SK-N-SH (cell line): ENCODE measurements at regions not wholly inside any gene's neighbourhood (a gene's known extent, or its start where the extent isn't known, plus 50 kb on each side); places are given as distances from the start of the nearest gene placed in this dataset.

ENCODE experiments used
- CTCF ChIA-PET: fragments of 300-600, 350-600 bp; formaldehyde crosslinking; extraction: SDS; loops from one replicate; lab custom pipeline; 2021; lab: Yijun Ruan, JAX
- POLR2A ChIA-PET: fragments of 350-600 bp; sonication (Branson Sonifier 250); formaldehyde crosslinking; extraction: SDS; loops from one replicate; lab custom pipeline; 2020; ENCODE audit warnings: antibody characterized with exemption, inconsistent platforms; lab: Yijun Ruan, JAX
- DNase-seq: peaks from one replicate; pipeline ENCODE4 v3.0.0; 2012
- H2AFZ ChIP-seq: fragments of 200-600 bp; sonication (generic); 2 replicates; pipeline ENCODE4 v1.8.1; 2016; ENCODE audit warnings: antibody characterized with exemption, mild to moderate bottlenecking, low read depth
- H3F3A ChIP-seq: fragments of 200-600 bp; sonication (generic); replicated peaks from 2 replicates; pipeline ENCODE3; 2016; ENCODE audit warnings: antibody characterized with exemption, mild to moderate bottlenecking; ENCODE audit not compliant: insufficient read depth
- H3K27ac ChIP-seq, 2 experiments: fragments of 200-500 bp in 1 of 2; fragments of 200-600 bp in 1 of 2; sonication (Bioruptor generic) in 1 of 2; sonication (generic), shearing (Covaris generic) in 1 of 2; 2 replicates each; pipeline versions ENCODE4 v1.5.1 to v1.6.1; 2014 to 2016; ENCODE audit warnings: low read depth in 2 of 2, inconsistent platforms in 1 of 2, low read length in 1 of 2, mild to moderate bottlenecking in 1 of 2, mixed read lengths in 1 of 2
- H3K27me3 ChIP-seq: fragments of 200-600 bp; sonication (generic), shearing (Covaris generic); 2 replicates; pipeline ENCODE4 v1.6.1; 2016; ENCODE audit warnings: mixed run types; ENCODE audit not compliant: insufficient read depth
- H3K36me3 ChIP-seq, 2 experiments: fragments of 200-500 bp in 1 of 2; fragments of 200-600 bp in 1 of 2; sonication (Bioruptor generic) in 1 of 2; sonication (generic) in 1 of 2; replicated peaks in 1 of 2; 2 replicates each; pipeline versions ENCODE3 to v1.5.1; 2014 to 2016; ENCODE audit warnings: low read length in 1 of 2, mild to moderate bottlenecking in 1 of 2; ENCODE audit not compliant: insufficient read depth in 2 of 2, control insufficient read depth in 1 of 2
- H3K4me1 ChIP-seq, 2 experiments: fragments of 200-500 bp in 1 of 2; fragments of 200-600 bp in 1 of 2; sonication (Bioruptor generic) in 1 of 2; sonication (generic), shearing (Covaris generic) in 1 of 2; 2 replicates each; pipeline versions ENCODE4 v1.5.1 to v1.6.1; 2014 to 2016; ENCODE audit warnings: low read depth in 1 of 2, low read length in 1 of 2, mixed run types in 1 of 2; ENCODE audit not compliant: insufficient read depth in 2 of 2, control insufficient read depth in 1 of 2
- H3K4me2 ChIP-seq: fragments of 200-600 bp; sonication (generic), shearing (Covaris generic); 2 replicates; pipeline ENCODE4 v1.6.1; 2017; ENCODE audit warnings: mixed run types
- H3K4me3 ChIP-seq, 2 experiments: fragments of 200-500 bp in 1 of 2; fragments of 200-600 bp in 1 of 2; sonication (Bioruptor generic) in 1 of 2; sonication (generic), shearing (Covaris generic) in 1 of 2; 2 replicates each; pipeline versions ENCODE4 v1.5.1 to v1.8.1; 2014 to 2016; ENCODE audit warnings: low read depth in 2 of 2, inconsistent platforms in 1 of 2, low read length in 1 of 2, mild to moderate bottlenecking in 1 of 2, mixed read lengths in 1 of 2, moderate library complexity in 1 of 2
- H3K79me2 ChIP-seq: fragments of 200-600 bp; sonication (generic); 2 replicates; pipeline ENCODE4 v1.8.1; 2017; ENCODE audit warnings: mild to moderate bottlenecking; ENCODE audit not compliant: insufficient read depth
- H3K9ac ChIP-seq: fragments of 200-600 bp; sonication (generic); 2 replicates; pipeline ENCODE4 v1.6.1; 2017; ENCODE audit warnings: mixed run types
- H3K9me2 ChIP-seq: fragments of 200-600 bp; sonication (generic); 2 replicates; pipeline ENCODE4 v1.6.1; 2017; ENCODE audit warnings: mixed run types
- H3K9me3 ChIP-seq: fragments of 200-600 bp; sonication (generic); 2 replicates; pipeline ENCODE4 v1.6.1; 2017; ENCODE audit warnings: mixed run types, mild to moderate bottlenecking, moderate library complexity
- H4K20me1 ChIP-seq: fragments of 200-600 bp; sonication (generic); 2 replicates; pipeline ENCODE4 v1.6.1; 2017; ENCODE audit warnings: mild to moderate bottlenecking, mixed run types; ENCODE audit not compliant: insufficient read depth
- EP300 ChIP-seq, 2 experiments: IDR thresholded peaks; 2 replicates each; pipeline versions ENCODE4 v1.4.0 to v1.6.1; 2012; ENCODE audit warnings: borderline replicate concordance in 1 of 2, low read depth in 1 of 2, low read length in 1 of 2
- EZH2phosphoT487 ChIP-seq: fragments of 200-600 bp; sonication (generic); IDR thresholded peaks from 2 replicates; pipeline ENCODE4 v1.6.1; 2017; ENCODE audit warnings: low read depth, mixed run types, mild to moderate bottlenecking, antibody characterized with exemption, moderate library complexity, borderline replicate concordance
- FOSL2 ChIP-seq: IDR thresholded peaks from 2 replicates; pipeline ENCODE4 v1.4.0; 2012; ENCODE audit warnings: low read depth, mild to moderate bottlenecking, moderate library complexity, borderline replicate concordance
- FOXJ3 ChIP-seq: sonication (generic); formaldehyde crosslinking; IDR thresholded peaks from 2 replicates; pipeline ENCODE4 v1.5.1; 2020; ENCODE audit warnings: mild to moderate bottlenecking, missing genetic modification reagents
- GABPA ChIP-seq: IDR thresholded peaks from 2 replicates; pipeline ENCODE4 v1.4.0; 2012; ENCODE audit warnings: low read depth, mild to moderate bottlenecking
- GATA2 ChIP-seq: sonication (generic); formaldehyde crosslinking; IDR thresholded peaks from 2 replicates; pipeline ENCODE4 v1.5.0; 2020; ENCODE audit warnings: mild to moderate bottlenecking, missing genetic modification reagents
- IRF3 ChIP-seq: fragments of 150-350 bp; IDR thresholded peaks from 2 replicates; pipeline ENCODE4 v1.6.1; 2016; ENCODE audit warnings: mild to moderate bottlenecking, low read depth, low read length
- JUND ChIP-seq: IDR thresholded peaks from 2 replicates; pipeline ENCODE4 v1.4.0; 2012
- REST ChIP-seq: IDR thresholded peaks from 2 replicates; pipeline ENCODE4 v1.6.1; 2012; ENCODE audit warnings: mild to moderate bottlenecking, low read depth, low read length, moderate library complexity
- RXRA ChIP-seq: IDR thresholded peaks from 2 replicates; pipeline ENCODE4 v1.4.0; 2012; ENCODE audit warnings: low read depth, mild to moderate bottlenecking, borderline replicate concordance
- SIN3A ChIP-seq: IDR thresholded peaks from 2 replicates; pipeline ENCODE4 v1.6.1; 2012; ENCODE audit warnings: low read depth, mild to moderate bottlenecking, low read length, moderate library complexity, borderline replicate concordance
- SMC3 ChIP-seq: IDR thresholded peaks from 2 replicates; pipeline ENCODE4 v1.6.1; 2012; ENCODE audit warnings: low read depth, low read length, improper control_type of control experiment
- TAF1 ChIP-seq: IDR thresholded peaks from 2 replicates; pipeline ENCODE4 v1.6.1; 2012; ENCODE audit warnings: low read depth, mild to moderate bottlenecking, low read length, moderate library complexity, borderline replicate concordance
- TCF12 ChIP-seq: IDR thresholded peaks from 2 replicates; pipeline ENCODE4 v1.4.0; 2012
- TEAD4 ChIP-seq: IDR thresholded peaks from 2 replicates; pipeline ENCODE4 v1.4.0; 2012; ENCODE audit warnings: mild to moderate bottlenecking, borderline replicate concordance; ENCODE audit not compliant: insufficient read depth
- YY1 ChIP-seq: IDR thresholded peaks from 2 replicates; pipeline ENCODE4 v1.4.0; 2012; ENCODE audit warnings: low read depth, mild to moderate bottlenecking
- WGBS: methylation state at CpG from one replicate; pipeline ENCODE4 v1.1.6; 2017; ENCODE audit warnings: low lambda C conversion rate; 5-methylcytosine and 5-hydroxymethylcytosine counted together
- TF ChIP-seq, protein P1 (sequence below): IDR thresholded peaks from 2 replicates; pipeline ENCODE4; 2012
- TF ChIP-seq, protein P2 (sequence below): fragments of 200-600 bp; sonication (generic); IDR thresholded peaks from 2 replicates; pipeline ENCODE4 v1.6.1; 2017; ENCODE audit warnings: antibody characterized with exemption, mild to moderate bottlenecking, moderate library complexity

GRCh38 chr4:189510601-189511000 is 430.1 kb upstream of the FRG1 start (continued):
- no peak for TF ChIP-seq REST
- no peak for TF ChIP-seq SMC3
- no peak for TF ChIP-seq JUND
- TF ChIP-seq FOXJ3 (CRISPR knock-in tag) = no peak
- TF ChIP-seq YY1 = no peak
- no peak for TF ChIP-seq EP300 (IDR thresholded peaks at IDR 0.05; ENCODE audit: borderline replicate concordance in 1 of 2, low read depth in 1 of 2, low read length in 1 of 2)

DNA sequence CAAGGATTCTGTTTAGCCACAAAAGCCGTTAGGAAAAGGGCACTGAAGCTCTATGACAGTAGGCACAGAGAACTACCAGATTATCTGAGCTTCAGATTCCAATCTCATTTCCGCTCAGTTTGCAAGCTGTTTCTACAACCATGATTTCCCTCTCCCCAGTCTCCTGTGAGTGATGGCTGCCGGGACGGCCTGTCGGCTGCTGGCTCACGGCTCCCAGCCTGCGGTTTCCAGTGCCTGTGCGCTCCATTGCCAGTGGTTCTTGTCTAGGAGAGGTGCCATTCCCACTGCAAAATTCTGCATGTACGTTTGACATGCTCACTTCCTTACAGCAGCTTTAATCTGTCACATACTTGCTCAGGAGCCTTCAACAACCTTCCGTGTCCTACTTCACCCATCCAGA is 429.1 kb upstream of the FRG1 start:
- Histone ChIP-seq H3K27me3 (no peaks in the 10 kb centered on the region), H3K9me3 (no peaks in the 10 kb centered on the region), H3K4me2 (no peak overlapping the region), H3K27ac (no peak overlapping the region), H2AFZ (no peak overlapping the region), H3K4me1 (peaks cover 0 to 3% of the 10 kb centered on the region in 2 experiments; a peak in 1 of 4 replicates), H3K79me2 (no peaks in the 10 kb centered on the region), H3K9me2 (no peaks in the 10 kb centered on the region), H3K36me3 (no peaks in the 10 kb centered on the region), H4K20me1 (no peaks in the 10 kb centered on the region), H3K4me3 (no peak overlapping the region), H3K9ac (no peak overlapping the region), H3F3A (no peaks in the 10 kb centered on the region)
- ChIA-PET CTCF (no interaction called here), POLR2A (no interaction called here)
- 42% methylated on average over 9 of the region's 10 CpGs for WGBS
- DNase-seq = no peak
- TF ChIP-seq GATA2 (CRISPR knock-in tag) (no peak), IRF3 (no peak), EZH2phosphoT487 (no peak), TEAD4 (no peak), FOSL2 (no peak), TAF1 (no peak), RXRA (no peak), GABPA (no peak), TCF12 (no peak), SIN3A (no peak)
- TF ChIP-seq, protein P1, sequence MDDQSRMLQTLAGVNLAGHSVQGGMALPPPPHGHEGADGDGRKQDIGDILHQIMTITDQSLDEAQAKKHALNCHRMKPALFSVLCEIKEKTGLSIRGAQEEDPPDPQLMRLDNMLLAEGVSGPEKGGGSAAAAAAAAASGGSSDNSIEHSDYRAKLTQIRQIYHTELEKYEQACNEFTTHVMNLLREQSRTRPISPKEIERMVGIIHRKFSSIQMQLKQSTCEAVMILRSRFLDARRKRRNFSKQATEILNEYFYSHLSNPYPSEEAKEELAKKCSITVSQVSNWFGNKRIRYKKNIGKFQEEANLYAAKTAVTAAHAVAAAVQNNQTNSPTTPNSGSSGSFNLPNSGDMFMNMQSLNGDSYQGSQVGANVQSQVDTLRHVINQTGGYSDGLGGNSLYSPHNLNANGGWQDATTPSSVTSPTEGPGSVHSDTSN = no peak
- TF ChIP-seq, protein P2, sequence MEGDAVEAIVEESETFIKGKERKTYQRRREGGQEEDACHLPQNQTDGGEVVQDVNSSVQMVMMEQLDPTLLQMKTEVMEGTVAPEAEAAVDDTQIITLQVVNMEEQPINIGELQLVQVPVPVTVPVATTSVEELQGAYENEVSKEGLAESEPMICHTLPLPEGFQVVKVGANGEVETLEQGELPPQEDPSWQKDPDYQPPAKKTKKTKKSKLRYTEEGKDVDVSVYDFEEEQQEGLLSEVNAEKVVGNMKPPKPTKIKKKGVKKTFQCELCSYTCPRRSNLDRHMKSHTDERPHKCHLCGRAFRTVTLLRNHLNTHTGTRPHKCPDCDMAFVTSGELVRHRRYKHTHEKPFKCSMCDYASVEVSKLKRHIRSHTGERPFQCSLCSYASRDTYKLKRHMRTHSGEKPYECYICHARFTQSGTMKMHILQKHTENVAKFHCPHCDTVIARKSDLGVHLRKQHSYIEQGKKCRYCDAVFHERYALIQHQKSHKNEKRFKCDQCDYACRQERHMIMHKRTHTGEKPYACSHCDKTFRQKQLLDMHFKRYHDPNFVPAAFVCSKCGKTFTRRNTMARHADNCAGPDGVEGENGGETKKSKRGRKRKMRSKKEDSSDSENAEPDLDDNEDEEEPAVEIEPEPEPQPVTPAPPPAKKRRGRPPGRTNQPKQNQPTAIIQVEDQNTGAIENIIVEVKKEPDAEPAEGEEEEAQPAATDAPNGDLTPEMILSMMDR = no peak
